GM12878 (cell line): ENCODE measurements at regions not wholly inside any gene's neighbourhood (a gene's known extent, or its start where the extent isn't known, plus 50 kb on each side); places are given as distances from the start of the nearest gene placed in this dataset.

Source experiments
- ATAC-seq: fragments of 200-7000 bp; cut with Tn5 transposase; 3 replicates; pipeline ENCODE4 v1.9.1; 2020; ENCODE audit warnings: mild to moderate bottlenecking, moderate library complexity
- BruUV-seq: library from RNA; stranded (reverse); fragments of 400-500 nt; replicated peaks from 2 replicates; lab custom pipeline; 2021; lab: Mats Ljungman, UMichigan
- CTCF ChIA-PET: fragments of 300-600 bp; sonication (Branson Sonifier 250); formaldehyde crosslinking; extraction: SDS; loops from one replicate; lab custom pipeline; 2021; ENCODE audit warnings: inconsistent platforms; lab: Yijun Ruan, JAX
- POLR2A ChIA-PET: fragments of 350-600 bp; formaldehyde crosslinking; extraction: SDS; loops from one replicate; lab custom pipeline; 2021; ENCODE audit warnings: inconsistent platforms; lab: Charles Lee
- RAD21 ChIA-PET: fragments of 300-600 bp; sonication (Branson Sonifier 250); formaldehyde crosslinking; loops from one replicate; lab custom pipeline; 2023; ENCODE audit warnings: antibody characterized with exemption; ENCODE audit not compliant: unreplicated experiment; lab: Charles Lee
- SMC1A ChIA-PET: fragments of 300-600 bp; sonication (Branson Sonifier 250); formaldehyde crosslinking; loops from one replicate; lab custom pipeline; 2023; ENCODE audit not compliant: unreplicated experiment, uncharacterized antibody; lab: Charles Lee
- DNase-seq: peaks from one replicate; pipeline ENCODE4 v3.0.0-alpha.2; 2011; ENCODE audit warnings: low read depth, low spot score
- FAIRE-seq: peaks from 3 replicates; lab custom pipeline; 2011; peaks lifted over from hg19 to GRCh38; lab: Jason Lieb, UNC
- H2AFZ ChIP-seq: 2 replicates; pipeline ENCODE4 v1.6.0; 2011; ENCODE audit warnings: low read depth, low read length, control low read depth; ENCODE audit not compliant: control insufficient read depth
- H3K27ac ChIP-seq: 2 replicates; pipeline ENCODE4 v1.5.1; 2011; ENCODE audit warnings: control low read depth; ENCODE audit not compliant: control insufficient read depth, insufficient read depth
- H3K27me3 ChIP-seq, 2 experiments: replicated peaks in 1 of 2; 2 replicates each; pipeline versions ENCODE4 v1.6.0 to v1.6.1; 2011; ENCODE audit warnings: low read length in 1 of 2; ENCODE audit not compliant: control insufficient read depth in 2 of 2, insufficient read depth in 2 of 2
- H3K36me3 ChIP-seq, 2 experiments: 2 replicates each; pipeline ENCODE4 v1.5.1; 2011; ENCODE audit warnings: low read length in 1 of 2; ENCODE audit not compliant: control insufficient read depth in 2 of 2, insufficient read depth in 2 of 2
- H3K4me1 ChIP-seq: 2 replicates; pipeline ENCODE4 v1.6.1; 2011; ENCODE audit warnings: mild to moderate bottlenecking, low read length, moderate library complexity, mixed read lengths; ENCODE audit not compliant: control insufficient read depth, insufficient read depth
- H3K4me2 ChIP-seq: 2 replicates; pipeline ENCODE4 v1.6.0; 2011; ENCODE audit warnings: control low read depth; ENCODE audit not compliant: control insufficient read depth, insufficient read depth
- H3K4me3 ChIP-seq: fragments of 200-600 bp; sonication (generic); 2 replicates; pipeline ENCODE4 v1.5.1; 2016
- H3K79me2 ChIP-seq: 2 replicates; pipeline ENCODE4 v1.6.0; 2011; ENCODE audit warnings: low read length; ENCODE audit not compliant: control insufficient read depth, insufficient read depth
- H3K9ac ChIP-seq: 2 replicates; pipeline ENCODE4 v1.8.0; 2011; ENCODE audit warnings: low read length, control low read depth, mixed read lengths; ENCODE audit not compliant: control insufficient read depth, insufficient read depth
- H3K9me3 ChIP-seq: replicated peaks from 3 replicates; pipeline ENCODE4 v1.5.1; 2011; ENCODE audit warnings: mild to moderate bottlenecking, low read length; ENCODE audit not compliant: control insufficient read depth, insufficient read depth
- H4K20me1 ChIP-seq: 2 replicates; pipeline ENCODE4 v1.6.0; 2011; ENCODE audit not compliant: control insufficient read depth, insufficient read depth
- ATF7 ChIP-seq: fragments of 450-650 bp; IDR thresholded peaks from 2 replicates; pipeline ENCODE4 v1.6.1; 2016; ENCODE audit warnings: low read depth, mild to moderate bottlenecking
- CBX5 ChIP-seq: sonication (generic); IDR thresholded peaks from 2 replicates; pipeline ENCODE4 v1.6.1; 2016; ENCODE audit warnings: low read depth, moderate library complexity, mild to moderate bottlenecking, inconsistent platforms
- CHD2 ChIP-seq: IDR thresholded peaks from 2 replicates; pipeline ENCODE4 v1.6.1; 2011; ENCODE audit warnings: low read depth, low read length, improper control_type of control experiment, borderline replicate concordance
- ETV6 ChIP-seq, 2 experiments: fragments of 450-650 bp in 1 of 2; IDR thresholded peaks in 1 of 2; conservative IDR thresholded peaks in 1 of 2; 2 replicates each; pipeline ENCODE4 v1.6.1; 2014; ENCODE audit warnings: antibody characterized with exemption in 1 of 2, borderline replicate concordance in 1 of 2, low read depth in 1 of 2, mild to moderate bottlenecking in 1 of 2, moderate library complexity in 1 of 2
- HDAC2 ChIP-seq: fragments of 200-600 bp; sonication (generic); IDR thresholded peaks from 2 replicates; pipeline ENCODE4 v1.6.1; 2017
- NFXL1 ChIP-seq: fragments of 450-650 bp; IDR thresholded peaks from 2 replicates; pipeline ENCODE4 v1.6.1; 2017; ENCODE audit warnings: antibody characterized with exemption, mild to moderate bottlenecking, borderline replicate concordance
- NR2C1 ChIP-seq: fragments of 450-650 bp; IDR thresholded peaks from 2 replicates; pipeline ENCODE4 v1.6.1; 2017; ENCODE audit warnings: antibody characterized with exemption, mild to moderate bottlenecking, moderate library complexity
- RAD21 ChIP-seq: IDR thresholded peaks from 2 replicates; pipeline ENCODE4 v1.6.1; 2011; ENCODE audit warnings: mild to moderate bottlenecking, low read depth, low read length, moderate library complexity; ENCODE audit not compliant: insufficient read depth
- RCOR1 ChIP-seq: conservative IDR thresholded peaks from 2 replicates; pipeline ENCODE4 v1.6.1; 2012; ENCODE audit warnings: low read depth, low read length, improper control_type of control experiment
- SIX5 ChIP-seq: IDR thresholded peaks from 2 replicates; pipeline ENCODE4 v1.6.1; 2011; ENCODE audit warnings: mild to moderate bottlenecking, low read depth, low read length, moderate library complexity; ENCODE audit not compliant: severe bottlenecking
- STAT3 ChIP-seq: IDR thresholded peaks from 2 replicates; pipeline ENCODE4 v1.6.1; 2011; ENCODE audit warnings: low read depth, low read length, improper control_type of control experiment
- TARDBP ChIP-seq: IDR thresholded peaks from 2 replicates; pipeline ENCODE4 v1.6.1; 2016; ENCODE audit warnings: borderline replicate concordance
- WGBS: methylation state at CpG from one replicate; pipeline ENCODE4 v1.1.6; 2016; ENCODE audit warnings: low lambda C conversion rate; ENCODE audit not compliant: insufficient replicate concordance, insufficient coverage; ENCODE audit errors: missing lambda C conversion rate; 5-methylcytosine and 5-hydroxymethylcytosine counted together
- in situ Hi-C: fragments of 300-500 bp; cut with MboI; formaldehyde crosslinking; loops from 9 replicates; pipeline ENCODE4 v1.14.3; 2018; ENCODE audit warnings: mixed read lengths
- intact Hi-C: fragments of 100-400 bp; cut with micrococcal nuclease; formaldehyde crosslinking; loops from one replicate; pipeline ENCODE4 v1.14.2; 2022; ENCODE audit not compliant: unreplicated experiment
- TF ChIP-seq, protein P1 (sequence below): IDR thresholded peaks from 2 replicates; pipeline ENCODE4 v1.6.1; 2012; ENCODE audit warnings: low read depth, low read length, improper control_type of control experiment
- TF ChIP-seq, protein P2 (sequence below): IDR thresholded peaks from 2 replicates; pipeline ENCODE4 v1.6.1; 2011; ENCODE audit warnings: borderline replicate concordance, low read depth, mild to moderate bottlenecking, moderate library complexity, mixed read lengths, low read length; ENCODE audit not compliant: insufficient read depth; ENCODE audit errors: extremely low read length
- TF ChIP-seq, protein P3 (sequence below): IDR thresholded peaks from 2 replicates; pipeline ENCODE4 v1.6.1; 2012; ENCODE audit warnings: low read depth, low read length, improper control_type of control experiment
- TF ChIP-seq, protein P4 (sequence below): fragments of 450-650 bp; IDR thresholded peaks from 2 replicates; pipeline ENCODE4 v1.6.1; 2016; ENCODE audit warnings: mild to moderate bottlenecking
- TF ChIP-seq, protein P5 (sequence below): fragments of 450-650 bp; IDR thresholded peaks from 2 replicates; pipeline ENCODE4 v1.6.1; 2016; ENCODE audit warnings: mild to moderate bottlenecking
- TF ChIP-seq, protein P6 (sequence below): fragments of 450-650 bp; conservative IDR thresholded peaks from 2 replicates; pipeline ENCODE4 v1.6.1; 2017; ENCODE audit warnings: mild to moderate bottlenecking, moderate library complexity

DNA sequence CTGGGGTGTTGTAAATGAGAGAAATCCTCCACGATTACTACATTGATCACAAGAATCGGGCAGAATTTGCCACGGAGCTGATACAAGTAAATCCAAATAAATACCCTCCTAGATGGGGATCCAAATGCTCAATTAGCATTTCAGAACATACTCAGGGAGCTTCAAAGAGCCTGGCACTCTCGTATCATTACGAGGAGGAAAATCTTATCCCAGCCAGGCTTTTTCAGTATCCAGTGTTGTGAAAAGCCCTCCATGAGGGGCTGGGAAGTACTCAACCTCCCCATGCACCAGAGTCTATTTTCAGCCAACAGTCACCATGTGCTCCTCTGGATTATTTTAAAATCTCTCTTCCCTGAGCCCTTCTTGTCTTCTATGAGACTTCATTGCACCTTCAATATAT, 122.6 kb upstream of the ARRDC4 start:
- H2AFZ ChIP-seq, result no peak overlapping the region
- H3K79me2 ChIP-seq, result no peaks in the 10 kb centered on the region
- intact Hi-C loops, result no loop called here
- no peak overlapping the region for H3K4me3 ChIP-seq
- no peaks in the 10 kb centered on the region for H4K20me1 ChIP-seq
- ChIA-PET CTCF (interaction anchor here (1.0 kb wide), 1 partner anchor 24 kb away, joined by 3 read pairs; no protein-coding TSS in a partner anchor), RAD21 (no interaction called here), SMC1A (no interaction called here), POLR2A (no interaction called here)
- H3K36me3 ChIP-seq, result no peaks in the 10 kb centered on the region
- no peak overlapping the region for H3K4me2 ChIP-seq
- H3K27ac ChIP-seq, result no peak overlapping the region
- FAIRE-seq, result no peak
- no peak for ATAC-seq
- no peak for DNase-seq
- no peaks in the 10 kb centered on the region for H3K27me3 ChIP-seq
- 0% methylated on average over 5 of the region's 5 CpGs for WGBS
- BruUV-seq, result no TSS peak
- in situ Hi-C loops, result no loop called here
- H3K9ac ChIP-seq, result no peak overlapping the region
- H3K9me3 ChIP-seq, result no peaks in the 10 kb centered on the region
- H3K4me1 ChIP-seq, result no peaks in the 10 kb centered on the region
- no peak for TF ChIP-seq STAT3
- TF ChIP-seq, protein P1, sequence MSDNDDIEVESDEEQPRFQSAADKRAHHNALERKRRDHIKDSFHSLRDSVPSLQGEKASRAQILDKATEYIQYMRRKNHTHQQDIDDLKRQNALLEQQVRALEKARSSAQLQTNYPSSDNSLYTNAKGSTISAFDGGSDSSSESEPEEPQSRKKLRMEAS, result no peak
- TF ChIP-seq NFXL1, result no peak
- no peak for TF ChIP-seq SIX5
- no peak for TF ChIP-seq CHD2
- no peak for TF ChIP-seq HDAC2
- TF ChIP-seq NR2C1, result no peak
- TF ChIP-seq, protein P2, sequence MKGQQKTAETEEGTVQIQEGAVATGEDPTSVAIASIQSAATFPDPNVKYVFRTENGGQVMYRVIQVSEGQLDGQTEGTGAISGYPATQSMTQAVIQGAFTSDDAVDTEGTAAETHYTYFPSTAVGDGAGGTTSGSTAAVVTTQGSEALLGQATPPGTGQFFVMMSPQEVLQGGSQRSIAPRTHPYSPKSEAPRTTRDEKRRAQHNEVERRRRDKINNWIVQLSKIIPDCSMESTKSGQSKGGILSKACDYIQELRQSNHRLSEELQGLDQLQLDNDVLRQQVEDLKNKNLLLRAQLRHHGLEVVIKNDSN, result no peak
- no peak for TF ChIP-seq ETV6 (conservative IDR thresholded peaks at IDR 0.05 in 1 of 2, IDR thresholded peaks at IDR 0.05 in 1 of 2; ENCODE audit: borderline replicate concordance in 1 of 2, low read depth in 1 of 2)
- TF ChIP-seq RCOR1, result no peak
- TF ChIP-seq RAD21, result no peak
- TF ChIP-seq, protein P3, sequence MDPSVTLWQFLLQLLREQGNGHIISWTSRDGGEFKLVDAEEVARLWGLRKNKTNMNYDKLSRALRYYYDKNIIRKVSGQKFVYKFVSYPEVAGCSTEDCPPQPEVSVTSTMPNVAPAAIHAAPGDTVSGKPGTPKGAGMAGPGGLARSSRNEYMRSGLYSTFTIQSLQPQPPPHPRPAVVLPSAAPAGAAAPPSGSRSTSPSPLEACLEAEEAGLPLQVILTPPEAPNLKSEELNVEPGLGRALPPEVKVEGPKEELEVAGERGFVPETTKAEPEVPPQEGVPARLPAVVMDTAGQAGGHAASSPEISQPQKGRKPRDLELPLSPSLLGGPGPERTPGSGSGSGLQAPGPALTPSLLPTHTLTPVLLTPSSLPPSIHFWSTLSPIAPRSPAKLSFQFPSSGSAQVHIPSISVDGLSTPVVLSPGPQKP, result no peak
- no peak for TF ChIP-seq ATF7
- TF ChIP-seq TARDBP, result no peak
- TF ChIP-seq CBX5, result no peak
- TF ChIP-seq, protein P4, sequence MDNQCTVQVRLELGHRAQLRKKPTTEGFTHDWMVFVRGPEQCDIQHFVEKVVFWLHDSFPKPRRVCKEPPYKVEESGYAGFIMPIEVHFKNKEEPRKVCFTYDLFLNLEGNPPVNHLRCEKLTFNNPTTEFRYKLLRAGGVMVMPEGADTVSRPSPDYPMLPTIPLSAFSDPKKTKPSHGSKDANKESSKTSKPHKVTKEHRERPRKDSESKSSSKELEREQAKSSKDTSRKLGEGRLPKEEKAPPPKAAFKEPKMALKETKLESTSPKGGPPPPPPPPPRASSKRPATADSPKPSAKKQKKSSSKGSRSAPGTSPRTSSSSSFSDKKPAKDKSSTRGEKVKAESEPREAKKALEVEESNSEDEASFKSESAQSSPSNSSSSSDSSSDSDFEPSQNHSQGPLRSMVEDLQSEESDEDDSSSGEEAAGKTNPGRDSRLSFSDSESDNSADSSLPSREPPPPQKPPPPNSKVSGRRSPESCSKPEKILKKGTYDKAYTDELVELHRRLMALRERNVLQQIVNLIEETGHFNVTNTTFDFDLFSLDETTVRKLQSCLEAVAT, result no peak
- TF ChIP-seq, protein P5, sequence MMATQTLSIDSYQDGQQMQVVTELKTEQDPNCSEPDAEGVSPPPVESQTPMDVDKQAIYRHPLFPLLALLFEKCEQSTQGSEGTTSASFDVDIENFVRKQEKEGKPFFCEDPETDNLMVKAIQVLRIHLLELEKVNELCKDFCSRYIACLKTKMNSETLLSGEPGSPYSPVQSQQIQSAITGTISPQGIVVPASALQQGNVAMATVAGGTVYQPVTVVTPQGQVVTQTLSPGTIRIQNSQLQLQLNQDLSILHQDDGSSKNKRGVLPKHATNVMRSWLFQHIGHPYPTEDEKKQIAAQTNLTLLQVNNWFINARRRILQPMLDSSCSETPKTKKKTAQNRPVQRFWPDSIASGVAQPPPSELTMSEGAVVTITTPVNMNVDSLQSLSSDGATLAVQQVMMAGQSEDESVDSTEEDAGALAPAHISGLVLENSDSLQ, result no peak
- TF ChIP-seq, protein P6, sequence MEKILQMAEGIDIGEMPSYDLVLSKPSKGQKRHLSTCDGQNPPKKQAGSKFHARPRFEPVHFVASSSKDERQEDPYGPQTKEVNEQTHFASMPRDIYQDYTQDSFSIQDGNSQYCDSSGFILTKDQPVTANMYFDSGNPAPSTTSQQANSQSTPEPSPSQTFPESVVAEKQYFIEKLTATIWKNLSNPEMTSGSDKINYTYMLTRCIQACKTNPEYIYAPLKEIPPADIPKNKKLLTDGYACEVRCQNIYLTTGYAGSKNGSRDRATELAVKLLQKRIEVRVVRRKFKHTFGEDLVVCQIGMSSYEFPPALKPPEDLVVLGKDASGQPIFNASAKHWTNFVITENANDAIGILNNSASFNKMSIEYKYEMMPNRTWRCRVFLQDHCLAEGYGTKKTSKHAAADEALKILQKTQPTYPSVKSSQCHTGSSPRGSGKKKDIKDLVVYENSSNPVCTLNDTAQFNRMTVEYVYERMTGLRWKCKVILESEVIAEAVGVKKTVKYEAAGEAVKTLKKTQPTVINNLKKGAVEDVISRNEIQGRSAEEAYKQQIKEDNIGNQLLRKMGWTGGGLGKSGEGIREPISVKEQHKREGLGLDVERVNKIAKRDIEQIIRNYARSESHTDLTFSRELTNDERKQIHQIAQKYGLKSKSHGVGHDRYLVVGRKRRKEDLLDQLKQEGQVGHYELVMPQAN, result no peak
